SK-N-SH (cell line): ENCODE measurements at regions not wholly inside any gene's neighbourhood (a gene's known extent, or its start where the extent isn't known, plus 50 kb on each side); places are given as distances from the start of the nearest gene placed in this dataset.

Experiments used
- EZH2phosphoT487 ChIP-seq: fragments of 200-600 bp; sonication (generic); IDR thresholded peaks from 2 replicates; pipeline ENCODE4 v1.6.1; 2017; ENCODE audit warnings: low read depth, mixed run types, mild to moderate bottlenecking, antibody characterized with exemption, moderate library complexity, borderline replicate concordance
- FOXM1 ChIP-seq: IDR thresholded peaks from 2 replicates; pipeline ENCODE4 v1.4.0; 2012; ENCODE audit warnings: low read depth, mild to moderate bottlenecking
- NFIC ChIP-seq: IDR thresholded peaks from 2 replicates; pipeline ENCODE4 v1.4.0; 2012; ENCODE audit warnings: borderline replicate concordance
- POLR2AphosphoS5 ChIP-seq: IDR thresholded peaks from 2 replicates; pipeline ENCODE4 v1.6.1; 2012; ENCODE audit warnings: low read depth, low read length
- SIN3A ChIP-seq: IDR thresholded peaks from 2 replicates; pipeline ENCODE4 v1.6.1; 2012; ENCODE audit warnings: low read depth, mild to moderate bottlenecking, low read length, moderate library complexity, borderline replicate concordance
- TAF1 ChIP-seq: IDR thresholded peaks from 2 replicates; pipeline ENCODE4 v1.6.1; 2012; ENCODE audit warnings: low read depth, mild to moderate bottlenecking, low read length, moderate library complexity, borderline replicate concordance
- TF ChIP-seq, protein P1 (sequence below): fragments of 200-600 bp; sonication (generic); IDR thresholded peaks from 2 replicates; pipeline ENCODE4 v1.6.1; 2017; ENCODE audit warnings: antibody characterized with exemption, mild to moderate bottlenecking, moderate library complexity

DNA sequence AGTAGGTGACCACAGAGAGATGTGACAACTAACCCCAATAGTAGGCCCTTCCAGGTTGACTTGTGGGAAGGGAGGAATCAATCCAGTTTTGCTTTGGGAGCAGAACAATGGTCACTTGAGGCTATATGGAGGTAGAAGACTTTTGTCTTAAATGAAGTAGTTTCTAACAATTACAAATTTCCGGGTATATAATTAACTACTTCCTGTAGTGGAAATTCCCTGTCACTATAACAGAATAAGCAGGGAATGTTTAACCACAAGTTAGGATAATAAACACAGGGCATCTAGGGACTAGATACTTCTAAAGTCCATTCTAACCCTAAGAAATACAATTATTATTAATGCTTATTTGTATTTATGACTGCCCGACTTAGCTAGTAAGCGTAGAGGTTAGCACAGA is 99.0 kb upstream of the TRPC3 start:
- no peak for TF ChIP-seq EZH2phosphoT487
- TF ChIP-seq FOXM1 = no peak
- no peak for TF ChIP-seq TAF1
- TF ChIP-seq NFIC = no peak
- no peak for TF ChIP-seq SIN3A
- TF ChIP-seq, protein P1, sequence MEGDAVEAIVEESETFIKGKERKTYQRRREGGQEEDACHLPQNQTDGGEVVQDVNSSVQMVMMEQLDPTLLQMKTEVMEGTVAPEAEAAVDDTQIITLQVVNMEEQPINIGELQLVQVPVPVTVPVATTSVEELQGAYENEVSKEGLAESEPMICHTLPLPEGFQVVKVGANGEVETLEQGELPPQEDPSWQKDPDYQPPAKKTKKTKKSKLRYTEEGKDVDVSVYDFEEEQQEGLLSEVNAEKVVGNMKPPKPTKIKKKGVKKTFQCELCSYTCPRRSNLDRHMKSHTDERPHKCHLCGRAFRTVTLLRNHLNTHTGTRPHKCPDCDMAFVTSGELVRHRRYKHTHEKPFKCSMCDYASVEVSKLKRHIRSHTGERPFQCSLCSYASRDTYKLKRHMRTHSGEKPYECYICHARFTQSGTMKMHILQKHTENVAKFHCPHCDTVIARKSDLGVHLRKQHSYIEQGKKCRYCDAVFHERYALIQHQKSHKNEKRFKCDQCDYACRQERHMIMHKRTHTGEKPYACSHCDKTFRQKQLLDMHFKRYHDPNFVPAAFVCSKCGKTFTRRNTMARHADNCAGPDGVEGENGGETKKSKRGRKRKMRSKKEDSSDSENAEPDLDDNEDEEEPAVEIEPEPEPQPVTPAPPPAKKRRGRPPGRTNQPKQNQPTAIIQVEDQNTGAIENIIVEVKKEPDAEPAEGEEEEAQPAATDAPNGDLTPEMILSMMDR = no peak
- no peak for TF ChIP-seq POLR2AphosphoS5
